C4-2B (cell line): ENCODE measurements at regions not wholly inside any gene's neighbourhood (a gene's known extent, or its start where the extent isn't known, plus 50 kb on each side); places are given as distances from the start of the nearest gene placed in this dataset.

Experiments used
- ZFX ChIP-seq: fragments of 450-650 bp; IDR thresholded peaks from 2 replicates; pipeline ENCODE4 v1.6.1; 2017
- TF ChIP-seq, protein P1 (sequence below): fragments of 450-650 bp; conservative IDR thresholded peaks from 2 replicates; pipeline ENCODE4 v1.5.1; 2017; ENCODE audit warnings: mild to moderate bottlenecking

DNA sequence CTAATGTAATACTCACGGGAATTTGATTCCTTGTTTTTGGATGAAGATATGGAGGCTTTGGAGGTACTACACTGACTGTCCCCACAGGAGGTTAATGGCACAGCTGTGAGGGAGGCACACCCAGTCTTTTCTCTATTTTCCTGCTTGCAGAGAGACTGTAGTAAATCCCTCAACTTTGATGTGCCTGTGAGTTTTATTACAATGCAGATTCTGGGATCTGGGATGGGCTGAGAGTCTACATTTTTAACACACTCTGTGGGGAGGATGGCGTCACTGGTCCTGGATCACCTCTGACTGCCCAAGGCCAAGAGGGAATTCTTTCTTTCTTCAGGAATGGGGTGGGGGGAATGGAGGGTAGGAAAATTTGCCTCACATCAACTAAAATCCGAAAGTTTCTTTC is 80.2 kb upstream of the NTM start:
- TF ChIP-seq, protein P1, sequence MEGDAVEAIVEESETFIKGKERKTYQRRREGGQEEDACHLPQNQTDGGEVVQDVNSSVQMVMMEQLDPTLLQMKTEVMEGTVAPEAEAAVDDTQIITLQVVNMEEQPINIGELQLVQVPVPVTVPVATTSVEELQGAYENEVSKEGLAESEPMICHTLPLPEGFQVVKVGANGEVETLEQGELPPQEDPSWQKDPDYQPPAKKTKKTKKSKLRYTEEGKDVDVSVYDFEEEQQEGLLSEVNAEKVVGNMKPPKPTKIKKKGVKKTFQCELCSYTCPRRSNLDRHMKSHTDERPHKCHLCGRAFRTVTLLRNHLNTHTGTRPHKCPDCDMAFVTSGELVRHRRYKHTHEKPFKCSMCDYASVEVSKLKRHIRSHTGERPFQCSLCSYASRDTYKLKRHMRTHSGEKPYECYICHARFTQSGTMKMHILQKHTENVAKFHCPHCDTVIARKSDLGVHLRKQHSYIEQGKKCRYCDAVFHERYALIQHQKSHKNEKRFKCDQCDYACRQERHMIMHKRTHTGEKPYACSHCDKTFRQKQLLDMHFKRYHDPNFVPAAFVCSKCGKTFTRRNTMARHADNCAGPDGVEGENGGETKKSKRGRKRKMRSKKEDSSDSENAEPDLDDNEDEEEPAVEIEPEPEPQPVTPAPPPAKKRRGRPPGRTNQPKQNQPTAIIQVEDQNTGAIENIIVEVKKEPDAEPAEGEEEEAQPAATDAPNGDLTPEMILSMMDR: no peak
- no peak for TF ChIP-seq ZFX
